Natural killer cell (primary cell): ENCODE measurements at regions not wholly inside any gene's neighbourhood (a gene's known extent, or its start where the extent isn't known, plus 50 kb on each side); places are given as distances from the start of the nearest gene placed in this dataset.
A peak's percentile ranks its signal among the peaks of the same experiment; 100 is the strongest.

ENCODE experiments used
- ATAC-seq, 3 donors: fragments of 150-1000 bp in 2 of 3; fragments of 200-7000 bp in 1 of 3; cut with Tn5 transposase; 1 replicate in 1 of 3; 2 replicates in 2 of 3; pipeline ENCODE4 v1.10.0; 2021; ENCODE audit warnings: mild to moderate bottlenecking in 2 of 3, moderate library complexity in 2 of 3
- DNase-seq, 2 donors: peaks; one replicate each; pipeline versions ENCODE4 v3.0.0 to v3.0.0-alpha.2; 2013 to 2021; ENCODE audit warnings: mixed read lengths in 1 of 2
- H3K27ac ChIP-seq: one replicate; pipeline ENCODE4 v1.5.1; 2013; ENCODE audit warnings: mild to moderate bottlenecking, low read length
- H3K27me3 ChIP-seq: one replicate; pipeline ENCODE4 v1.6.1; 2013; ENCODE audit warnings: low read length; ENCODE audit not compliant: control insufficient read depth, insufficient read depth
- H3K36me3 ChIP-seq: one replicate; pipeline ENCODE4 v1.6.1; 2013; ENCODE audit warnings: low read length; ENCODE audit not compliant: control insufficient read depth, insufficient read depth
- H3K4me1 ChIP-seq: one replicate; pipeline ENCODE4 v1.6.1; 2013; ENCODE audit warnings: low read length; ENCODE audit not compliant: control insufficient read depth, insufficient read depth
- H3K4me3 ChIP-seq: one replicate; pipeline ENCODE4 v1.5.1; 2013; ENCODE audit warnings: low read length
- H3K9me3 ChIP-seq: one replicate; pipeline ENCODE4 v1.6.1; 2013; ENCODE audit warnings: low read length; ENCODE audit not compliant: control insufficient read depth, insufficient read depth
- H3K27ac Mint-ChIP-seq, 2 donors: one replicate each; pipeline ENCODE4 v1.8.0; 2022; ENCODE audit warnings: mild to moderate bottlenecking in 2 of 2, mixed read lengths in 2 of 2, moderate library complexity in 1 of 2
- H3K27me3 Mint-ChIP-seq, 2 donors: one replicate each; pipeline ENCODE4 v1.8.0; 2022; ENCODE audit warnings: low read depth in 2 of 2, mixed read lengths in 2 of 2
- H3K36me3 Mint-ChIP-seq: one replicate; pipeline ENCODE4 v1.8.0; 2022; ENCODE audit warnings: mixed read lengths
- H3K4me1 Mint-ChIP-seq, 2 donors: one replicate each; pipeline ENCODE4 v1.8.0; 2022; ENCODE audit warnings: mixed read lengths in 2 of 2
- H3K4me3 Mint-ChIP-seq: one replicate; pipeline ENCODE4 v1.8.0; 2022; ENCODE audit warnings: mild to moderate bottlenecking, moderate library complexity, mixed read lengths
- H3K9me3 Mint-ChIP-seq, 2 donors: one replicate each; pipeline ENCODE4 v1.8.0; 2022; ENCODE audit warnings: mixed read lengths in 2 of 2
- WGBS: methylation state at CpG from one replicate; pipeline ENCODE4 v1.1.7; 2013; ENCODE audit warnings: missing lambda C conversion rate; ENCODE audit not compliant: insufficient coverage; 5-methylcytosine and 5-hydroxymethylcytosine counted together
- intact Hi-C: fragments of 100-400 bp; cut with micrococcal nuclease; formaldehyde crosslinking; loops from one replicate; pipeline ENCODE4 v1.14.2; 2022
- TF ChIP-seq, protein P1 (sequence below): fragments of 200-600 bp; IDR thresholded peaks from one replicate; pipeline ENCODE4 v1.8.0; 2022; ENCODE audit warnings: antibody characterized with exemption

DNA sequence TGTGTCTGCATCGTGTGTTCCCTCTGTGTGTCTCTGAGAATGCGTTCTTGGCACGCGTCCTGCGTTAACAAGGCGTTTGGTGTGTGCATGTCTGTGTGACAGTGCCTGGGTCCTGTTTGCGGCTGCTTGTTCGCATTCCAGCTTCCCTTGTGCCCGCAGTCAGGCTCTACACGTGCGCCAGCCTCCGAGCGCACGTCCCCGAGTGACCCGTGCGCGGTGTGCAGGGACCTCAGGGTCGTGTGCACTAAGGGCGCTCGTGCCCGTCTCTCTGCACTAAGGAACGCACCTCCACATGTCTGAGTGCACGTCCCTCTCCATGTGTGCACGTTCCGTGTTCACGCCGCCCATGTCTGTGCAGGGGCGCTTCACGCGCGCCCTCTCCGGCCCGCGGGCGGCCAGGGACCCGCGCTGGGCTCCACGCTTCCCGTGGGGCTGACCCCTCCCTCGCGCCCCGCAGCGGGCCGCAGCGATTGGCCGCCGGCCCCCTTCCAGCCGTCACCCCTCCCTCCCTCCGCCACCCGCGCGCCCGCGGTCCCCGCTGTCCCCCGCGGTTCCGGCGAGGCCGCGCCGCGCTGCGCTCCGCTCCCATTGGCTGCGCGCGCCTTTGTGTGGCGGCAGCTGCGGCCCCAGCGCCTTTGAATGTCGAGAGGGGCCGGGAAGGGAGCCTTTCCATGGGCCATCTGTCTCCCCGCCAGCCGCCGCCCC lies 229.4 kb downstream of the HAUS1 start:
- WGBS, result 2% methylated on average over 77 of the region's 77 CpGs
- Histone ChIP-seq H3K9me3 (no peaks in the 10 kb centered on the region), H3K27me3 (no peaks in the 10 kb centered on the region), H3K4me1 (peaks cover 45% of the 10 kb centered on the region), H3K27ac (no peak overlapping the region), H3K36me3 (no peaks in the 10 kb centered on the region), H3K4me3 (peak overlapping the region; percentile 40)
- Mint-ChIP-seq H3K27me3 (no peaks in the 10 kb centered on the region), H3K4me3 (peak overlapping the region; percentile 87), H3K9me3 (no peaks in the 10 kb centered on the region), H3K27ac (peak overlapping the region; percentile 64 to 78), H3K4me1 (peaks cover 59% of the 10 kb centered on the region in 2 donors), H3K36me3 (no peaks in the 10 kb centered on the region)
- DNase-seq, result peak; percentile 18 to 55
- TF ChIP-seq, protein P1, sequence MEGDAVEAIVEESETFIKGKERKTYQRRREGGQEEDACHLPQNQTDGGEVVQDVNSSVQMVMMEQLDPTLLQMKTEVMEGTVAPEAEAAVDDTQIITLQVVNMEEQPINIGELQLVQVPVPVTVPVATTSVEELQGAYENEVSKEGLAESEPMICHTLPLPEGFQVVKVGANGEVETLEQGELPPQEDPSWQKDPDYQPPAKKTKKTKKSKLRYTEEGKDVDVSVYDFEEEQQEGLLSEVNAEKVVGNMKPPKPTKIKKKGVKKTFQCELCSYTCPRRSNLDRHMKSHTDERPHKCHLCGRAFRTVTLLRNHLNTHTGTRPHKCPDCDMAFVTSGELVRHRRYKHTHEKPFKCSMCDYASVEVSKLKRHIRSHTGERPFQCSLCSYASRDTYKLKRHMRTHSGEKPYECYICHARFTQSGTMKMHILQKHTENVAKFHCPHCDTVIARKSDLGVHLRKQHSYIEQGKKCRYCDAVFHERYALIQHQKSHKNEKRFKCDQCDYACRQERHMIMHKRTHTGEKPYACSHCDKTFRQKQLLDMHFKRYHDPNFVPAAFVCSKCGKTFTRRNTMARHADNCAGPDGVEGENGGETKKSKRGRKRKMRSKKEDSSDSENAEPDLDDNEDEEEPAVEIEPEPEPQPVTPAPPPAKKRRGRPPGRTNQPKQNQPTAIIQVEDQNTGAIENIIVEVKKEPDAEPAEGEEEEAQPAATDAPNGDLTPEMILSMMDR, result no peak
- ATAC-seq, result peak; percentile 33 to 57 (median 56)
- intact Hi-C loops, result loop anchor here (10.0 kb wide), 2 partner anchors 649 to 1591 kb away; no protein-coding TSS in a partner anchor

DNA sequence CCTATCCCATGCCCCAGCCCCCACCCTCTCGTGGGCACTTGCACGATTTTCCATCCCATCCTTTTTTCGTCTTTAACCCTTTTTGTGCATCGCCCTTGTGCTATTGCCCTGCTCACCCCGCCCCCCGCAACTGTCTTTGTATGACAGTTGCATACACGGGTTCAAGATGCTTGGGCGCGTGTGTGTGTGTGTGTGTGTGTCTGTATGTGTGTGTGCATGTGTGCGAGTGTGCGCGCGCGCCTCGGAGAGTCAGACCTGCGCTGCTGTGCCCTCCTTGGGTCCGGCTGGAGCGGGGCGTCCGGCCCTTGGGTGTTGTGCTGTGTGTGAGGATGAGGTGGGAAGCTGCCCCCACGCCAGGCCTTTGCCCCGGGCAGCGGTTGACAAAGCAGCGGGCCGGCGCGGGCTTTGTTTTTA lies 230.7 kb downstream of the HAUS1 start:
- Mint-ChIP-seq H3K4me3 (peak overlapping the region; percentile 98), H3K27me3 (no peaks in the 10 kb centered on the region), H3K36me3 (no peaks in the 10 kb centered on the region), H3K27ac (peak overlapping the region; percentile 90 to 95), H3K4me1 (peaks cover 72% of the 10 kb centered on the region in 2 donors), H3K9me3 (no peaks in the 10 kb centered on the region)
- Histone ChIP-seq H3K27ac (peak overlapping the region; percentile 81), H3K4me1 (peaks cover 53% of the 10 kb centered on the region), H3K36me3 (no peaks in the 10 kb centered on the region), H3K27me3 (no peaks in the 10 kb centered on the region), H3K9me3 (no peaks in the 10 kb centered on the region), H3K4me3 (peak overlapping the region; percentile 71)
- no peak for ATAC-seq
- DNase-seq, result peak in 1 of 2 donors; percentile 39
- intact Hi-C loops, result loop anchor here (1.0 to 10.0 kb wide), 5 partner anchors 63 to 1590 kb away; no protein-coding TSS in a partner anchor
- 6% methylated on average over 21 of the region's 27 CpGs for WGBS
- TF ChIP-seq, protein P1, result no peak

DNA sequence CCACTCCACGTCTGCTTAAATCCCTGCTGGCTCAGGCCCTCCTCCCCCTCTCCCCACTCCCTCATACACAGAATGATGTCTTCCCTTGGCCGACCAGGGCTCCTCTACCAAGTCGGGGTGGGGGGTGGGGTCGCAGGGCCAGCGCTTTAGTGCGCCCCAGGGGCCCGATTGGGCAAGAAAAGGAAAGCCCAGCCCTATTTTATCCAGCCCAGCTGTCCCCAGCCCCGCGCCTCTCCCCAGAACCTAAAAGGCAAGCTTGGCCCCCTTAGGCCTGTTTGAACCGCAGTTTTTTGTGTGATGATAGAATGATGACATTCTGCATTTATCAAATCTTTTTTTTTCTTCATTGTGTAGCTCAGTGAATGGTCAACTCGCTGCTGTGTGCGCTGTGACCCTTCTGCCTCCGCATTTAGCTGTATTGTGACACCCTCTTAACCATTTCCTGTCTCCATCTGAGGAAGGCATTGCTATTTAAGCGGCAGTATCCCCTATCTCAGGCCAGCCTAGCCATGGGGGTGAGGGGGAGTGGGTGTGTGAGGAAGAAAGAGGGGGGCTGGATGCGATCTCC lies 231.4 kb downstream of the HAUS1 start:
- H3K4me1 ChIP-seq, result peaks cover 60% of the 10 kb centered on the region
- H3K4me3 Mint-ChIP-seq, result peak overlapping the region; percentile 98
- no peaks in the 10 kb centered on the region for H3K27me3 Mint-ChIP-seq
- 16% methylated on average over 10 of the region's 15 CpGs for WGBS
- TF ChIP-seq, protein P1, result no peak
- H3K36me3 ChIP-seq, result no peaks in the 10 kb centered on the region
- H3K27ac Mint-ChIP-seq, result peak overlapping the region; percentile 90 to 95
- intact Hi-C loops, result loop anchor here (1.0 to 10.0 kb wide), 7 partner anchors 11 to 1589 kb away; no protein-coding TSS in a partner anchor
- H3K36me3 Mint-ChIP-seq, result no peaks in the 10 kb centered on the region
- ATAC-seq, result peak; percentile 41 to 54 (median 46)
- no peaks in the 10 kb centered on the region for H3K9me3 ChIP-seq
- no peaks in the 10 kb centered on the region for H3K27me3 ChIP-seq
- DNase-seq, result peak in 1 of 2 donors; percentile 35
- peak overlapping the region; percentile 71 for H3K4me3 ChIP-seq
- peaks cover 79% of the 10 kb centered on the region in 2 donors for H3K4me1 Mint-ChIP-seq
- no peaks in the 10 kb centered on the region for H3K9me3 Mint-ChIP-seq
- peak overlapping the region; percentile 81 for H3K27ac ChIP-seq
